Parathyroid adenoma (tissue), 2 donors: ENCODE measurements at regions not wholly inside any gene's neighbourhood (a gene's known extent, or its start where the extent isn't known, plus 50 kb on each side); places are given as distances from the start of the nearest gene placed in this dataset.

Experiments
- H2AFZ ChIP-seq: fragments of 300-600 bp; sonication (generic); one replicate; pipeline ENCODE4 v1.7.0; 2017; ENCODE audit warnings: antibody characterized with exemption, mild to moderate bottlenecking
- H3K27ac ChIP-seq: fragments of 300-600 bp; sonication (generic); one replicate; pipeline ENCODE4 v1.7.0; 2017
- H3K27me3 ChIP-seq: fragments of 300-600 bp; sonication (generic); one replicate; pipeline ENCODE4 v1.7.0; 2017; ENCODE audit warnings: low read length; ENCODE audit not compliant: control insufficient read depth, insufficient read depth
- H3K36me3 ChIP-seq: fragments of 300-600 bp; sonication (generic); one replicate; pipeline ENCODE4 v1.7.0; 2017; ENCODE audit warnings: low read length; ENCODE audit not compliant: control insufficient read depth, insufficient read depth
- H3K4me1 ChIP-seq: fragments of 300-600 bp; sonication (generic); one replicate; pipeline ENCODE4 v1.7.0; 2017; ENCODE audit warnings: control low read depth
- H3K4me2 ChIP-seq: fragments of 300-600 bp; sonication (generic); one replicate; pipeline ENCODE4 v1.7.0; 2017; ENCODE audit warnings: low read length
- H3K4me3 ChIP-seq: fragments of 300-600 bp; sonication (generic); one replicate; pipeline ENCODE4 v1.7.0; 2017; ENCODE audit warnings: low read depth, low read length
- H3K79me2 ChIP-seq: fragments of 300-600 bp; sonication (generic); one replicate; pipeline ENCODE4 v1.7.0; 2017; ENCODE audit warnings: control low read depth
- H3K9ac ChIP-seq: fragments of 300-600 bp; sonication (generic); one replicate; pipeline ENCODE4 v1.7.0; 2017; ENCODE audit warnings: mild to moderate bottlenecking
- H3K9me3 ChIP-seq: fragments of 300-600 bp; sonication (generic); one replicate; pipeline ENCODE4 v1.7.0; 2017; ENCODE audit warnings: low read length; ENCODE audit not compliant: control insufficient read depth
- CTCF ChIP-seq: fragments of 300-600 bp; sonication (generic); IDR thresholded peaks from one replicate; pipeline ENCODE4 v1.7.0; 2017; ENCODE audit warnings: antibody characterized with exemption, mild to moderate bottlenecking
- donor health status: primary hyperparathyroidism.

GRCh38 chr11:128164080-128164741 is 423.1 kb downstream of the ETS1 start:
- no peaks in the 10 kb centered on the region for H3K9me3 ChIP-seq
- H2AFZ ChIP-seq, result no peak overlapping the region
- TF ChIP-seq CTCF, result no peak
- H3K27me3 ChIP-seq, result no peaks in the 10 kb centered on the region
- H3K4me1 ChIP-seq, result no peaks in the 10 kb centered on the region
- no peak overlapping the region for H3K9ac ChIP-seq
- H3K4me3 ChIP-seq, result no peak overlapping the region
- H3K79me2 ChIP-seq, result no peaks in the 10 kb centered on the region
- H3K27ac ChIP-seq, result no peak overlapping the region
- H3K4me2 ChIP-seq, result no peak overlapping the region
- H3K36me3 ChIP-seq, result no peaks in the 10 kb centered on the region

GRCh38 chr11:128161994-128162393 is 425.4 kb downstream of the ETS1 start:
- no peak for TF ChIP-seq CTCF
- no peak overlapping the region for H3K4me2 ChIP-seq
- no peaks in the 10 kb centered on the region for H3K9me3 ChIP-seq
- H3K4me3 ChIP-seq, result no peak overlapping the region
- no peaks in the 10 kb centered on the region for H3K4me1 ChIP-seq
- no peaks in the 10 kb centered on the region for H3K36me3 ChIP-seq
- no peak overlapping the region for H3K9ac ChIP-seq
- H3K27ac ChIP-seq, result no peak overlapping the region
- no peaks in the 10 kb centered on the region for H3K27me3 ChIP-seq
- H2AFZ ChIP-seq, result no peak overlapping the region
- no peaks in the 10 kb centered on the region for H3K79me2 ChIP-seq

GRCh38 chr11:128161436-128161835 is 425.9 kb downstream of the ETS1 start:
- Histone ChIP-seq H3K9ac (no peak overlapping the region), H3K4me2 (no peak overlapping the region), H2AFZ (no peak overlapping the region), H3K9me3 (no peaks in the 10 kb centered on the region), H3K4me1 (no peaks in the 10 kb centered on the region), H3K27ac (no peak overlapping the region), H3K79me2 (no peaks in the 10 kb centered on the region), H3K4me3 (no peak overlapping the region), H3K27me3 (no peaks in the 10 kb centered on the region), H3K36me3 (no peaks in the 10 kb centered on the region)
- TF ChIP-seq CTCF, result no peak

GRCh38 chr11:128158860-128159259 is 428.5 kb downstream of the ETS1 start:
- Histone ChIP-seq H3K4me1 (no peaks in the 10 kb centered on the region), H3K9me3 (no peaks in the 10 kb centered on the region), H3K79me2 (no peaks in the 10 kb centered on the region), H3K4me2 (no peak overlapping the region), H3K36me3 (no peaks in the 10 kb centered on the region), H3K9ac (no peak overlapping the region), H3K27ac (no peak overlapping the region), H2AFZ (no peak overlapping the region), H3K4me3 (no peak overlapping the region), H3K27me3 (no peaks in the 10 kb centered on the region)
- no peak for TF ChIP-seq CTCF
